ENCODE measurements at regions not wholly inside any gene's neighbourhood (a gene's known extent, or its start where the extent isn't known, plus 50 kb on each side); places are given as distances from the start of the nearest gene placed in this dataset.
A peak's percentile ranks its signal among the peaks of the same experiment; 100 is the strongest.
"Not testable (repeated sequence)": the region's sequence is repeated elsewhere in the genome, so short reads cannot be mapped to it uniquely, and the experiment has no call there.

GRCh38 chr4:151541389-151542071 lies 132.6 kb downstream of the FHIP1A start:
- DNase-seq (ENCODE audit: low read depth), result peak; percentile 77
- Histone ChIP-seq H3K4me3 (ENCODE audit: low read length) (peak overlapping the region; percentile 8), H3K27me3 (replicated peaks; ENCODE audit: control insufficient read depth, insufficient read depth, low read length) (no peaks in the 10 kb centered on the region), H3K9me3 (ENCODE audit: control insufficient read depth, low read length) (no peaks in the 10 kb centered on the region), H3K9ac (ENCODE audit: low read length) (no peak overlapping the region), H3K36me3 (ENCODE audit: control insufficient read depth, insufficient read depth, low read length, severe bottlenecking) (no peaks in the 10 kb centered on the region), H3K4me1 (ENCODE audit: control insufficient read depth, insufficient read depth, low read length) (peaks cover 42% of the 10 kb centered on the region)

GRCh38 chr4:151548708-151549107 lies 139.7 kb downstream of the FHIP1A start:
- Histone ChIP-seq H3K36me3 (ENCODE audit: control insufficient read depth, insufficient read depth, low read length, severe bottlenecking) (no peaks in the 10 kb centered on the region), H3K9me3 (ENCODE audit: control insufficient read depth, low read length) (peaks cover 24% of the 10 kb centered on the region), H3K27me3 (replicated peaks; ENCODE audit: control insufficient read depth, insufficient read depth, low read length) (no peaks in the 10 kb centered on the region), H3K4me1 (ENCODE audit: control insufficient read depth, insufficient read depth, low read length) (peaks cover 5% of the 10 kb centered on the region), H3K9ac (ENCODE audit: low read length) (no peak overlapping the region), H3K4me3 (ENCODE audit: low read length) (no peak overlapping the region)
- DNase-seq (ENCODE audit: low read depth), result no peak

GRCh38 chr4:151549378-151549777 lies 140.4 kb downstream of the FHIP1A start:
- not testable (repeated sequence) for H3K36me3 ChIP-seq (ENCODE audit: control insufficient read depth, insufficient read depth, low read length, severe bottlenecking); H3K4me1 ChIP-seq (ENCODE audit: control insufficient read depth, insufficient read depth, low read length); H3K9ac ChIP-seq (ENCODE audit: low read length); H3K4me3 ChIP-seq (ENCODE audit: low read length); DNase-seq (ENCODE audit: low read depth); H3K27me3 ChIP-seq (replicated peaks; ENCODE audit: control insufficient read depth, insufficient read depth, low read length)
- peaks cover 24% of the 10 kb centered on the region for H3K9me3 ChIP-seq (ENCODE audit: control insufficient read depth, low read length)

GRCh38 chr4:151553874-151554273 lies 144.9 kb downstream of the FHIP1A start:
- H3K27me3 ChIP-seq (replicated peaks; ENCODE audit: control insufficient read depth, insufficient read depth, low read length), result no peaks in the 10 kb centered on the region
- H3K9ac ChIP-seq (ENCODE audit: low read length), result no peak overlapping the region
- H3K4me3 ChIP-seq (ENCODE audit: low read length), result no peak overlapping the region
- peaks cover 14% of the 10 kb centered on the region for H3K9me3 ChIP-seq (ENCODE audit: control insufficient read depth, low read length)
- no peak for DNase-seq (ENCODE audit: low read depth)
- H3K36me3 ChIP-seq (ENCODE audit: control insufficient read depth, insufficient read depth, low read length, severe bottlenecking), result no peaks in the 10 kb centered on the region
- peaks cover 8% of the 10 kb centered on the region for H3K4me1 ChIP-seq (ENCODE audit: control insufficient read depth, insufficient read depth, low read length)

- Histone ChIP-seq H3K4me1 (ENCODE audit: control insufficient read depth, insufficient read depth, low read length) (peaks cover 8% of the 10 kb centered on the region), H3K36me3 (ENCODE audit: control insufficient read depth, insufficient read depth, low read length, severe bottlenecking) (no peaks in the 10 kb centered on the region)
- DNase-seq (ENCODE audit: low read depth), result peak; percentile 64
Measured at GRCh38 chr4:151555151-151555945, 146.4 kb downstream of the FHIP1A start.

GRCh38 chr4:151558496-151559113 lies 149.6 kb downstream of the FHIP1A start:
- peaks cover 21% of the 10 kb centered on the region for H3K4me1 ChIP-seq (ENCODE audit: control insufficient read depth, insufficient read depth, low read length)
- H3K9me3 ChIP-seq (ENCODE audit: control insufficient read depth, low read length), result no peaks in the 10 kb centered on the region
- no peak for DNase-seq (ENCODE audit: low read depth)
- no peaks in the 10 kb centered on the region for H3K27me3 ChIP-seq (replicated peaks; ENCODE audit: control insufficient read depth, insufficient read depth, low read length)
- H3K9ac ChIP-seq (ENCODE audit: low read length), result no peak overlapping the region
- no peak overlapping the region for H3K4me3 ChIP-seq (ENCODE audit: low read length)
- H3K36me3 ChIP-seq (ENCODE audit: control insufficient read depth, insufficient read depth, low read length, severe bottlenecking), result no peaks in the 10 kb centered on the region

More at GRCh38 chr4:151555151-151555945, 146.4 kb downstream of the FHIP1A start:
- Histone ChIP-seq H3K9me3 (ENCODE audit: control insufficient read depth, low read length) (peaks cover 5% of the 10 kb centered on the region), H3K4me3 (ENCODE audit: low read length) (no peak overlapping the region), H3K9ac (ENCODE audit: low read length) (no peak overlapping the region), H3K27me3 (replicated peaks; ENCODE audit: control insufficient read depth, insufficient read depth, low read length) (no peaks in the 10 kb centered on the region)

GRCh38 chr4:151559595-151559994 lies 150.6 kb downstream of the FHIP1A start:
- H3K4me1 ChIP-seq (ENCODE audit: control insufficient read depth, insufficient read depth, low read length), result peaks cover 21% of the 10 kb centered on the region
- H3K4me3 ChIP-seq (ENCODE audit: low read length), result no peak overlapping the region
- DNase-seq (ENCODE audit: low read depth), result no peak
- no peaks in the 10 kb centered on the region for H3K36me3 ChIP-seq (ENCODE audit: control insufficient read depth, insufficient read depth, low read length, severe bottlenecking)
- H3K27me3 ChIP-seq (replicated peaks; ENCODE audit: control insufficient read depth, insufficient read depth, low read length), result no peaks in the 10 kb centered on the region
- no peaks in the 10 kb centered on the region for H3K9me3 ChIP-seq (ENCODE audit: control insufficient read depth, low read length)
- no peak overlapping the region for H3K9ac ChIP-seq (ENCODE audit: low read length)

- no peaks in the 10 kb centered on the region for H3K27me3 ChIP-seq (replicated peaks; ENCODE audit: control insufficient read depth, insufficient read depth, low read length)
- no peaks in the 10 kb centered on the region for H3K36me3 ChIP-seq (ENCODE audit: control insufficient read depth, insufficient read depth, low read length, severe bottlenecking)
- peaks cover 13% of the 10 kb centered on the region for H3K4me1 ChIP-seq (ENCODE audit: control insufficient read depth, insufficient read depth, low read length)
- DNase-seq (ENCODE audit: low read depth), result peak; percentile 62
- H3K4me3 ChIP-seq (ENCODE audit: low read length), result no peak overlapping the region
- no peak overlapping the region for H3K9ac ChIP-seq (ENCODE audit: low read length)
- H3K9me3 ChIP-seq (ENCODE audit: control insufficient read depth, low read length), result no peaks in the 10 kb centered on the region
Measured at GRCh38 chr4:151561551-151562256, 152.7 kb downstream of the FHIP1A start.

- DNase-seq (ENCODE audit: low read depth), result no peak
- no peak overlapping the region for H3K9ac ChIP-seq (ENCODE audit: low read length)
- peaks cover 13% of the 10 kb centered on the region for H3K4me1 ChIP-seq (ENCODE audit: control insufficient read depth, insufficient read depth, low read length)
- H3K27me3 ChIP-seq (replicated peaks; ENCODE audit: control insufficient read depth, insufficient read depth, low read length), result no peaks in the 10 kb centered on the region
- H3K4me3 ChIP-seq (ENCODE audit: low read length), result no peak overlapping the region
- no peaks in the 10 kb centered on the region for H3K36me3 ChIP-seq (ENCODE audit: control insufficient read depth, insufficient read depth, low read length, severe bottlenecking)
- no peaks in the 10 kb centered on the region for H3K9me3 ChIP-seq (ENCODE audit: control insufficient read depth, low read length)
Measured at GRCh38 chr4:151563194-151563593, 154.2 kb downstream of the FHIP1A start.

- Histone ChIP-seq H3K4me1 (ENCODE audit: control insufficient read depth, insufficient read depth, low read length) (peaks cover 13% of the 10 kb centered on the region), H3K27me3 (replicated peaks; ENCODE audit: control insufficient read depth, insufficient read depth, low read length) (no peaks in the 10 kb centered on the region), H3K9me3 (ENCODE audit: control insufficient read depth, low read length) (no peaks in the 10 kb centered on the region), H3K36me3 (ENCODE audit: control insufficient read depth, insufficient read depth, low read length, severe bottlenecking) (no peaks in the 10 kb centered on the region), H3K4me3 (ENCODE audit: low read length) (no peak overlapping the region), H3K9ac (ENCODE audit: low read length) (no peak overlapping the region)
- no peak for DNase-seq (ENCODE audit: low read depth)
Measured at GRCh38 chr4:151564321-151564720, 155.3 kb downstream of the FHIP1A start.

GRCh38 chr4:151565583-151565982 lies 156.6 kb downstream of the FHIP1A start:
- H3K36me3 ChIP-seq (ENCODE audit: control insufficient read depth, insufficient read depth, low read length, severe bottlenecking), result no peaks in the 10 kb centered on the region
- no peaks in the 10 kb centered on the region for H3K27me3 ChIP-seq (replicated peaks; ENCODE audit: control insufficient read depth, insufficient read depth, low read length)
- H3K4me1 ChIP-seq (ENCODE audit: control insufficient read depth, insufficient read depth, low read length), result peaks cover 13% of the 10 kb centered on the region
- H3K9ac ChIP-seq (ENCODE audit: low read length), result no peak overlapping the region
- H3K9me3 ChIP-seq (ENCODE audit: control insufficient read depth, low read length), result no peaks in the 10 kb centered on the region
- DNase-seq (ENCODE audit: low read depth), result no peak
- no peak overlapping the region for H3K4me3 ChIP-seq (ENCODE audit: low read length)

Data from adipocyte (in vitro differentiated cells).